ENCODE measurements at regions not wholly inside any gene's neighbourhood (a gene's known extent, or its start where the extent isn't known, plus 50 kb on each side); places are given as distances from the start of the nearest gene placed in this dataset.
"Not testable (repeated sequence)": the region's sequence is repeated elsewhere in the genome, so short reads cannot be mapped to it uniquely, and the experiment has no call there.

DNA sequence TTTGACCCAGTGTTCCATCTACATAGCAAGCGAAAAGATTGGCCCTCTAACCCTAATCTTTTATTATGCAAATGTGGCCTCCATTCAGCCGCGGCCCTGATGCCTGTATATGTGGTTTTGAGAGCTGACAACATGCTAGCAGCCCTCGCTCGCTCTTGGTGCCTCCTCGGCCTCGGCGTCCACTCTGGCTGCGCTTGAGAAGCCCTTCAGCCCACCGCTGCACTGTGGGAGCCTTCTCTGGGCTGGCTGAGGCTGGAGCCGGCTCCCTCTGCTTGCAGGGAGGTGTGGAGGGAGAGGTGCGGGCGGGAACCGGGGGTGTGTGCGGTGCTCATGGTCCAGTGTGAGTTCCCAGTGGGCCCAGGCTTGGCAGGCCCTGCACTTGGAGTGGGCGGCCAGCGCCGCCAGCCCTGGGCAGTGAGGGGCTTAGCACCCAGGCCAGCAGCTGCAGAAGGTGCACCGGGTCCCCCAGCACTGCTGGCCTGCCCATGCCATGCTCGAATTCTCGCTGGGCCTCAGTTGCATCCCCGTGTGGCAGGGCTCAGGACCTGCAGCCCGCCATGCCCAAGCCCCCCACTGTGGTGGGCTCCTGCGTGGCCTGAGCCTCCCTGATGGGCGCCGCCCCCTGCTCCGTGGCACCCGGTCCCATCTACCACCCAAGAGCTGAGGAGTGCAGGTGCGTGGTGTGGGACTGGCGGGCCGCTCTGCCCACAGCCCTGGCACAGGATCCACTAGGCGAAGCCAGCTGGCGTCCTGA, 757.5 kb upstream of the CTNND2 start:
- FAIRE-seq (no peak), DNase-seq (ENCODE audit: low spot score) (no peak)

DNA sequence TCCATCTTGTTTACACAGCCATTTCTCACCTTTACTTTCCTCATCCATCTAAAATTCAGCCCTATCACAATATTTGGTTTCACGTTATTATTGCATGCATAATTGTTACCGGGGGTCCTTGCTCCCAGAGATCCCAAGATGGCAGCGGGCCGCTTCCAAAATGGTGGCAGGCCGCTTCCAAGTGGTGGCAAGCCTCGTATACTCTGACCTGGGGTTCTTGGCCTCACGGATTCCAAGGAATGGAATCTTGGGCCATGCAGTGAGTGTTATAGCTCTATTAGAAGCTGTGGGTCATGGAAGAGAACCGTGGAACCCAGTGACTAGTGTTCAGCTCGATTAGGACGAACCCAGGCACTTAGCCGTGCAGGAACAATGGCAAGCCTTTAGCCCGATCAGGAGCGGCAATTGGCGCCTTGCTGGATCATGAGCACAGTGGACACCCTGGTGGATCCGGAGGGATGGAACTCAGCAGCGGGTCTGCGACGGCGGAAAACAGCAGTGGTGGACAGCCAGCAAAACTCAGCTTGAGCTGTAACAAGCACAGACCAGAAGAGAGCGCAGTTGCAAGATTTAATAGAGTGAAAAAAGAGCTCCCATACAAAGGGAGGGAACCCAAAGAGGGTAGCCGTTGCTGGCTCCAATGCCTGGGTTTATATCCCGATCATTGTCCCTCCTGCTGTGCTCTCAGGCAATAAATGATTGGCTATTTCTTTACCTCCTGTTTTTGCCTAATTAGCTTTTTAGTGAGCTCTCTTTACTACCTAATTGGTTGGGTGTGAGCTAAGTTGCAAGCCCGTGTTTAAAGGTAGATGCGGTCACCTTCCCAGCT, 756.2 kb upstream of the CTNND2 start:
- not testable (repeated sequence) for FAIRE-seq

DNA sequence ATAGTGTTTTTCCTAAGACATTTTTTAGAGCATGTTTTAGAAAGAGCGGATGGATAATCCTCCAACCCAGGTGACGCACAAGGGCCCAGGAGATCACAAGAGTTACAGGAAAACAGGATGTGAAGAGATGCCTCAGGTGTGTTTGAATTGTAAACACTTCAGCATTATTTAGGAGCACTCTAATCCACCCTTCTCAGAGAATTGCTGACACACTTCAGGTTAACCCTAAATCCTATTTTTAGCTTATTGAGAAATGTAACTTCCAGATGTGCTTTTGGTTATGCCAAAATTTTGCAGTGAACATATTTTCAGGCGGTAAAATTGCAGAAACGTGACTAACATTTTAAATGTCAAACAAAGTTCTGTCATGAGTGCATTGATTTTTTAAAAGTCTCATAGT, 755.4 kb upstream of the CTNND2 start:
- FAIRE-seq: no peak
- no peak for DNase-seq (ENCODE audit: low spot score)

More for the DNA sequence above, 756.2 kb upstream of the CTNND2 start:
- DNase-seq (ENCODE audit: low spot score): not testable (repeated sequence)

DNA sequence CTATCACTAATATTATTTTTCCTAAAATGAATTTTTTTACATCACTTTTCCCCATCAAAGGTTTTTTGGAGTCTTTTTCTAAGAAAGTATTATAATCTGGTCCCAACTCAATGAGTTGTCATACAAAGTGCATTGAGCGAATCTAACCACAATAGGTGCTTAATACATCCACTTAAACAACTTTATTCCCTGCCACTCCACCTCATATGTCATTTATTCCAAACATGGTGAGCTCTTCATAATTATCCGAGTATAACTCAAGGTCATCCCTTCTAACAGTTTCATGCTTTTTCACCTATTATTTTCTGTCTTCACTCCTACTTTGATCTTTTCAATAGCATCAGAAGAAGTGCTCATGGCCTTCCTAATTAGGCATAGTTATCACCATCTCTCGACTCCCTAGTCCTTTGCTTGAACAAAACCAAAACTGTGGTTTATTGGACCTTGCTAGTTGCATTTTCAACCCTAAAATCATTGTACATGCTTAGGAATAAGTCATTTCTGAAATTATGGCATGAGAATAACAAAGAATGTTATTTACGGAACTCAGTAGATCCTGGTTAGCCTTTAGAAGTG, 754.7 kb upstream of the CTNND2 start:
- no peak for FAIRE-seq
- no peak for DNase-seq (ENCODE audit: low spot score)

DNA sequence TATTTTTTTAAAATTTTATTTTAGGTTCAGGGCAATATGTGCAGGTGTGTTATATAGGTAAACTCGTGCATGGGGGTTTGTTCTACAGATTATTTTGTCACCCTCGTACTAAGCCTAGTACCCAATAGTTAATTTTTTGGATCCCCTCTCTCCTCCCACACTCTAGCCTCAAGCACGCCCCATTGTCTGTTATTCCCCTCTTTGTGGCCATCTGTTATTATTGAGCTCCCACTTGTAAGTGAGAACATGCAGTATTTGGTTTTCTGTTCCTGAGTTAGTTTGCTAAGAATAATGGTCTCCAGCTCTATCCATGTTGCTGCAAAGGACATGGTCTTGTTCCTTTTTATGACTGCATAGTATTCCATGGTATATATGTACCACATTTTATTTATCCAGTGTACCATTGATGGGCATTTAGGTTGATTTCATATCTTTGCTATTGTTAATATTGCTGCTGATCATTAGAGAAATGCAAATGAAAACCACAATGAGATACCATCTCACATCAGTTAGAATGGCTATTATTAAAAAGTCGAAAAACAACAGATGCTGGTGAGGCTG, 753.7 kb upstream of the CTNND2 start:
- FAIRE-seq: peak; percentile 27
- DNase-seq (ENCODE audit: low spot score): not testable (repeated sequence)

DNA sequence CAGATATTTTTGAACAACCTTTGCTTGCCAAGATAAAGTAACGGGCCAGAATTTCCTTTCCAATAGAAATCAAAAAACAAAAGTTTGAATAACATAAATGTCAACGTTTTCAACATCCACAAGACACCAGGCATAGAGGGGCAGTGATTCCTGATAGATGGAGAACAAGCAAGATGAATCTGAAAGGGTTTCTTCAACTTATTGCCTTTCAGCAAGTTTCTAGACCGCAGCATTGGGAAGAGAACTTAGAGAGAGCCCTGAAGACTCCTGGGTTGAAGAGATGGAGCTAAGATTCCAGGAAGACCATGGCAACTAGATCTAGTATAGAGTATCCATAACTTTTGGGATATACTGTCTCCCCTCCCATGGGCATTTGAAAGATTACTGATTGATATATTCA, 751.4 kb upstream of the CTNND2 start:
- FAIRE-seq (no peak), DNase-seq (ENCODE audit: low spot score) (no peak)

DNA sequence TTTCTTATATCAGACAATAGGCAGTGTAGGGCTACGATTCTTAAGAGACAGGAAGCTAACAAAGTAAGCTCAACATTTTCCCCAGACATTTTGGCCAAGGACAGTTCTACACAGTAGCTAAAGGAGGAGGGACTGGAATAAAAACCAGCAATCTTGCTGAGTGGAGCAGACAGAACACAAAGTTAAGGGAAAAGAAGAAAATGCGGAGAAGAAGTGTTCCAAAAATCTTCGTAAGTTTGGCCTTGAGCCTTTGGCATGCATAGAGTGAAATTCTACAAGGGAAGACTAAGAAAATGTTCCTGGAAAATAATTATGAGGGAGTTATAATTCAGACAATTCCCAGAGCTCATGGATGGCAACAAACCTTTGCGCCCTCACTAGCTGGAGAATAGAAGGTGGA, 748.0 kb upstream of the CTNND2 start:
- DNase-seq (ENCODE audit: low spot score) (no peak), FAIRE-seq (no peak)

DNA sequence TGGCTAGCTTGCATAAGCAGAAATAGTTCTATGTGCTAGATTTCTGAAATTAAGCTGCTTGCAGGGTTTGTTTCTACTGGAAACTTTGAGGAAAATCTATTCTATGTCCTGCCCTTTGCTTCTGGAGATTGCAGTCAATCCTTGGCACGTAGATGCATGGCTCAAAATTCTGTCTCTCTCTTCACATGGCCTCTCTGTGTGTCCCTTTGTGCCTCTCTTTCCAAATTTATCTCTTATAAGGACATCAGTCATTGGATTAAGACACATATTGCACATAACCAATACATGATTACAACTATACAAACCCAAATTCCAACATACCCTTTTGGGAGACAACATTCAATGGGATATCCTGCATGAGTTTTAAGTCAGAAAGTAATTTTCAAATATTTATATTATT, 744.3 kb upstream of the CTNND2 start:
- FAIRE-seq (no peak), DNase-seq (ENCODE audit: low spot score) (no peak)

DNA sequence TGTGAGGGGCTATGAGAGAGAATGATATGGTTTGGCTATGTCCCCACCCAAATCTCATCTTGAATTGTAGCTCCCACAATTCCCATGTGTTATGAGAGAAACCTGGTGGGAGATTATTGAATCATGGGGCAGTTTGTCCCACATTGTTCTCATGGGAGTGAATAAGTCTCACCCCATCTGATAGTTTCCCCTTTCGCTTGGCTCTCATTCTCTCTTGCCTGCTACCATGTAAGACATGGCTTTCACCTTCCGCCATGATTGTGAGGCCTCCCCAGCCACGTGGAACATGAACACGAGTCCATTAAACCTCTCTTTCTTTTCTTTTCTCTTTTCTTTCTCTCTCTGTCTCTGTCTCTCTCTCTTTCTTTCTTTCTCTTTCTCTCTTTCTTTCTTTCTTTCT, 743.4 kb upstream of the CTNND2 start:
- DNase-seq (ENCODE audit: low spot score): no peak
- no peak for FAIRE-seq

DNA sequence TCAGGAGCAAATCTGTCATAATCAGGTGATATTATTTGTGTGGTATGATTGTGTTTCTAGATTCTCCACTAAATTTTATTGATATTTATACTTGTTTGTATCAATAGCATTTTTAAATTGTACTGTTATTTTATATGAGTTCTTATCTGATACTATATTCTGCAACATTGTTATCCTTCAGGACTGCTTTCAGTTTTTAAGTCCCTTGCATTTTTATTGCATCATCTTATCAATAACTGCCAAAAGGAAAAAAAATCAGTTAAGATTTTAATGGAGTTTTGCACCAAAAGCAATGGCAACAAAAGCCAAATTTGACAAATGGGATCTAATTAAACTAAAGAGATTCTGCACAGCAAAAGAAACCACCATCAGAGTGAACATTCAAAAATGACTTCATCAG, 741.3 kb upstream of the CTNND2 start:
- DNase-seq (ENCODE audit: low spot score) (no peak), FAIRE-seq (no peak)

DNA sequence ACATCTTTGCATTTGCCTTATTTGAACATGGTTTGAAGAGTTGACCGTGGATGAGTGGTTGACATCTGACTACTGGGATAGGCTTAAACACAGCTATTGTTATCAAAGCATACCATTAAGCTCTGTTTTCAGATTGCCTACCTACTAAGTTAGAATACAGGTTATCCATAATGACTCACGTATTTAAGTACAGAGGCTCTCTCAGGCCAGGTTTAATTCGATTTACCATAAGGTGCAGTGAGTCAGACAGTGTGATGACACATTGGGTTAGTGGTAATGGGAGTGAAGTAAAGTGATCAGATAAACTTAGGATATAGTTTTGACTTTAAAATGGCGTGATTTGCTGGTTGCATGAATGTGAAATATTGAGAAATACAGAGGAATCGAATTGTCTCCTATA, 732.0 kb upstream of the CTNND2 start:
- FAIRE-seq: peak; percentile 74
- DNase-seq (ENCODE audit: low spot score): no peak

DNA sequence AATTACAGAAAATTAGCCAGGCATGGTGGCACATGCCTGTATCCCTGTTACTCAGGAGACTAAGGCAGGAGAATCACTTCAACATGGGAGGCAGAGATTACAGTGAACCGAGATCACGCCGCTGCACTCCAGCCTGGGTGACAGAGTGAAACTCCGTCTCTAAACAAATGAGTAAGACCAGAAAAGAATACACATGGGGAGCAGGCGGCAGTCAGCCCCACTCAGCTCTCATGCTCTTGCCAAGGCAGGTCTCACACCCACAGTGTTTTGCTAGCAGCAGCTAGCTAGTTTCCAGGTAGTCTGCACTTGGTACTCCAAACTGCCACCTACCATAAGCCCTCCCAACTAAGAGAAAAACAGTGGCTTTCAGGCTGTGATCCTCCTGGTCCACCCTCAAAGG, 722.3 kb upstream of the CTNND2 start:
- FAIRE-seq (no peak), DNase-seq (ENCODE audit: low spot score) (no peak)

DNA sequence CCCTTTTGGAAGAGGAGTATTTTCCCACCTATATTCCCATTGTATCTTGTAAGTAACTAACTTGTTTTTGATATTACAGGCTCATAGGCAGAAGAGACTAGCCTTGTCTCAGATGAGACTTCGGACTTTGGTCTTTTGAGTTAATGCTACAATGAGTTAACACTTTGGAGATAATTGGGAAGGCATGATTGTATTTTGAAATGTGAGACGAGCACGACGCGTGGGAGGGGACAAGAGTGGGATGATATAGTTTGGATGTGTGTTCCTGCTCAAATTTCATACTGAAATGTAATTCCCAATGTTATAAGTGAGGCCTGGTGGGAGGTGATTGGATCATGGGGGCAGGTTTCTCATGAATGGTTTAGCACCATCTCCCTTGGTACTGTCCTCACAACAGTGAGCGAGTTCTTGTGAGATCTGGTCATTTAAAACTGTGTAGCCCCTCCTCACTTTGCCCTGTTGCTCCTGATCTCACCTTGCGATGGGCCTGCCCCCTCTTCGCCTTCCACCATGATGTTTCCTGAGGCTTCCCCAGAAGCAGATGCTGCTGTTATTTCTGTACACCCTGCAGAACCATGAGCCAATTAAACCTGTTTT, 721.5 kb upstream of the CTNND2 start:
- DNase-seq (ENCODE audit: low spot score): no peak
- no peak for FAIRE-seq

DNA sequence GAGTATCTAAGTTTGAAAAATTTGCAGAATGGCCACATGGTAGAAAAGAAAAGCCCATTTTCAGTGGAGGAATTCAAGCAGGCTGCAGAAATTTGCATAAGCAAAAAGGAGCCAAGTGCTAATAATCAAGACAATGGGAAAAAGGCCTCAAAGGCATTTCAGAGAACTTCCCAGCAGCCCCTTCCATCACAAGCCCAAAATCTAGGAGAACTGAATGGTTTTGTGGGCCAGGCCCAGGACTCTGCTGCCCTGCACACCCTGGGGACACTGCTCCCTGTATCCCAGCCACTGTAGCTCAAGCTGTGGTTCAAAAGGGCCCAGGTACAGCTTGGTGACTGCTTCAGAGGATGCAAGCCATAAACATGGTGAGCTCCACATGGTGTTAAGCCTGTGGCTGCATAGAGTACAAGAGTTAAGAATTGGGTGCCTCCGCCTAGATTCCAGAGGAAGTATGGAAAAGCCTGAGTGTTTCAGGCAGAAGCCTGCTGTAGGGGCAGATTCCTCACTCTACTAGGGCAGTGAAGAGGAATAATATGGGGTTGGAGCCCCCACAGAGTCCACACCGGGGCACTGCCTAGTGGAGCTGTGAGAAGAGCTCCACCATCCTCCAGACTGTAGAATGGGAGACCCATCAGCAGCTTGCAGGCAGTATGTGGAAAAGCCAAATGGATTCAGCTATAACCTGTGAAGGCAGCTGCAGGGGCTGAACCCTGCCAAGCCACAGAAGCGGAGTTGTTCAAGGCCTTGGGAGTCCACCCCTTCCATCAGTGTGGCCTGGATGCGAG, 720.7 kb upstream of the CTNND2 start:
- DNase-seq (ENCODE audit: low spot score): no peak
- FAIRE-seq: no peak

DNA sequence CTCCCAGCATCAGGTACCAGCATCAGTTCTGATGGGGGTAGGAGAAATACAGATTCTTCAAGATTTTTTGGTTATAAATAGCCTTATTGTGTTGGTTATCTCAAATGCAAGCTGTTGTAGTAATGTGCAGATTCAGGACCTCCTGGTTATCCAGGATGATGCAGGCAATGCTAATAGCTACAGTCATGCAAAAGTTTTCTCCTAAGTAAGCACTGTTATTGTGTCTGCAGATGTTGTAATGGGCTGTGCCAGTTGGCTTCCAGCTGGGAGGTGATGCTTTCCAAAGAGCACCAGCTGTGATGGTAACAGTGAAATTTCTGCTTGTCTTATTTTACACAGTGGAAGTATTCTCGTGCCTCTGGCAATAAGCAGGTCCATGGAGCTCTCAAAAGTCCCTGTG, 719.2 kb upstream of the CTNND2 start:
- no peak for DNase-seq (ENCODE audit: low spot score)
- FAIRE-seq: no peak

DNA sequence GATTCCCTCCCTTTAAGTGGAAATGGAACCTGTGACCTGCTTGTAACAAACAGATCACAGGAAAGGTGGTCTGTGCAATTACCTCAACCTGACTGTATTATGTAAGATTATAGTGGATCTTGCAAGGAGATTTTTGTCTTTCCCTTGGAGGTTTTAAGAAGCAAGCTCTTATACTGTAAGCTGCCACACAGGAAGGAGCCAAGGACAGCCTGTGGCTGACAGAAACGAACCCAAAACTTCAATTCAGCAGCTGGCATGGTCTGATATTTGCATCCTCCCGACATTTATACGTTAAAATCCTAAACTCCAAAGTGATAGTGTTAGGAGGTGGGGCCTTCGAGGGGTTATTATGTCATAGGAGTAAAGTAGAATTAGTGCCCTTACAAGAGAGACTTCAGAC, 711.8 kb upstream of the CTNND2 start:
- DNase-seq (ENCODE audit: low spot score) (no peak), FAIRE-seq (no peak)

DNA sequence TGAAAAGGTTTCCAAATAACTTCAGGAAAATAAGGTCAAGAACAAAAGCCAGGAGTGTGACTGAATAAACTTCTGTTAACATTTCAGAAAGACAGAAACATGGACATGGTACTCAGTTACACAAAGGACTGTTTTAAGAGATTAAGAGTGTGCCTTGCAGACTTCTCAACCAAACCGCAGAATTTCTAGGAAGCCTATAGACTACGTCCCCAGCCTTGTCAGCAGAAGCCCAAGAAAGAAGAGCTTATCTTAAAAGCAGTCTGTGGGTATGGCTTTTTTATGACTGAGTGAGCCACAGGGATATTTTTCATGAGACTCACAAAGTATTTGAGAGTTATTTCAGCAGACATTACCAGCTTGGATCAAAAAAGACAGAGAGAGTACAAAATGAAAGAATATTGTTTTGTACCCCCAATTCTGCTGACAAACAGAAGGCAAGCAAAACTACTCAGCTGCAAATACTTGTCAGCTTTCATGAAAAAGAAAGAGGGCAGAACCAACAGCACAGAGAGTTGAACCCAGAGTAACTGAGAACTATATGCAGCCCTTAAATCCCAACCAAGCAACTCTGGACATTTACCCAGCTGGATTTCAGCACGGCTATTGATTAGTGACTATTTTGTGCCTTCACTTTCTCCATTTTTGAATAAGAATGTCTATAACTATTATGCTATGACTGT, 711.0 kb upstream of the CTNND2 start:
- no peak for FAIRE-seq
- peak; percentile 10 for DNase-seq (ENCODE audit: low spot score)

DNA sequence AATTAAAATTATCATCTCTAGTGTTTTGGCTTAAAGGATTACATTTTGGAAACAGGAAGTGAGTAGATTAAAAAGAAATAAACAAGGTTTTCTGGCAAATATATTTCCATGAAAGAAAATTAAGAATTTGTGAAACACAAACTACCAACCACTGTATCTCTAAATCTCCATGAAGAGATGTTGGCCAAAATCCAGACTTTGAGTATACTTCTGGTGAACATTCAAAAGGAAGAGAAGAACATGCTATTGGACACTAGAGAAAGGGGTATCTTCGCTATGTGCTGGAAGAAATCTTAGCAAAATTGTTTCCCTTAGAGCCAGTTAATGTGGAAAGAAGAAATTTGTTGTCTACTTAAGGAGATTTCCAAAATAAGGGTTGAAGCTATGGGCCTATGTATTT, 710.4 kb upstream of the CTNND2 start:
- no peak for FAIRE-seq
- DNase-seq (ENCODE audit: low spot score): no peak

DNA sequence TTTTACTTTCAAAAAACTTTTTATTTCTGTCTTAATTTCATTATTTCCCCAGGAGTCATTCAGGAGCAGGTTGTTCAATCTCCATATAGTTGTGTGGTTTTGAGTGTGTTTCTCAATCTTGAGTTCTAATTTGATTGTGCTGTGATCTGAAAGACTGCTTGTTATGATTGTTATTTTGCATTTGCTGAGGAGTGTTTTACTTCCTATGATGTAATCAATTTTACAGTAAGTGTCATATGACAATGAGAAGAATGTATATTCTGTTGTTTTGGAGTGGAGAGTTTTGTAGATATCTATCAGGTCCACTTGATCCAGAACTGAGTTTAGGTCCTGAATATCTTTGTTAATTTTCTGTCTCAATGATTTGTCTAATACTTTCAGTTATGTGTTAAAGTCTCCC, 706.9 kb upstream of the CTNND2 start:
- DNase-seq (ENCODE audit: low spot score) (no peak), FAIRE-seq (no peak)

DNA sequence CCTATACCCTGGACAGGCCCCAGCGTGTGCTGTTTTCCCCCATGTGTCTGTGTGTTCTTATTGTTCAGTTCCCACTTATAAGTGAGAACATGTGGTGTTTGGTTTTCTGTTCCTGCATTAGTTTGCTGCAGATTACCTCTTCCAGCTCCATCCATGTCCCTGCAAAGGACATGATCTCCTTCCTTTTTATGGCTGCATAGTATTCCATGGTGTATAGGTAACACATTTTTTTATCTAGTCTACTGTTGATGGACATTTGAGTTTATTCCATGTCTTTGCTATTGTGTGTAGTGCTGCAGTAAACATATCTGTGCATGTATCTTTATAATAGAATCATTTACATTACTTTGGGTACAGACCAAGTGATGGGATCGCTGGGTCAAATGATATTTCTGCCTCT, 703.6 kb upstream of the CTNND2 start:
- DNase-seq (ENCODE audit: low spot score); FAIRE-seq: not testable (repeated sequence)

Measured in urothelium cell line (cell line).